Pancreas (tissue), 10 donors: ENCODE measurements at regions not wholly inside any gene's neighbourhood (a gene's known extent, or its start where the extent isn't known, plus 50 kb on each side); places are given as distances from the start of the nearest gene placed in this dataset.

Experiments
- ATAC-seq, 4 donors: fragments of 200-7000 bp; cut with Tn5 transposase; one replicate each; pipeline versions ENCODE4 v1.8.0 to v1.9.1; 2020; ENCODE audit warnings: mild to moderate bottlenecking in 4 of 4, moderate library complexity in 4 of 4
- DNase-seq, 6 donors: peaks; one replicate each; pipeline ENCODE4 v3.0.0-alpha.2; 2020
- FAIRE-seq: peaks from 2 replicates; lab custom pipeline; 2012; peaks lifted over from hg19 to GRCh38; lab: Jason Lieb, UNC
- H3K27ac ChIP-seq, 4 donors: fragments of 200-600 bp; sonication (generic); 1 replicate in 3 of 4; 2 replicates in 1 of 4; pipeline versions ENCODE4 v1.5.0 to v1.8.0; 2020
- H3K27me3 ChIP-seq, 4 donors: fragments of 200-600 bp; one replicate each; pipeline ENCODE4 v1.8.0; 2021
- H3K36me3 ChIP-seq, 3 donors: fragments of 200-600 bp; sonication (generic) in 1 of 3; one replicate each; pipeline versions ENCODE4 v1.5.0 to v1.8.0; 2020 to 2021
- H3K4me1 ChIP-seq, 3 donors: fragments of 200-600 bp; one replicate each; pipeline ENCODE4 v1.8.0; 2021
- H3K4me3 ChIP-seq, 4 donors: fragments of 200-600 bp; sonication (generic) in 2 of 4; one replicate each; pipeline versions ENCODE4 v1.5.0 to v1.8.0; 2020 to 2021
- H3K9me3 ChIP-seq, 4 donors: fragments of 200-600 bp; one replicate each; pipeline ENCODE4 v1.8.0; 2021
- WGBS, 2 donors: extraction: QIAGEN DNeasy Blood & Tissue Kit; methylation state at CpG; one replicate each; pipeline ENCODE4 v1.1.7; 2013; 5-methylcytosine and 5-hydroxymethylcytosine counted together
- intact Hi-C, 3 donors: fragments of 100-400 bp; cut with DNase I; formaldehyde crosslinking; loops; one replicate each; pipeline versions ENCODE4 v1.11.1 to v1.14.2; 2022
- TF ChIP-seq, protein P1 (sequence below), 4 donors: fragments of 200-600 bp; sonication (generic) in 3 of 4; IDR thresholded peaks; one replicate each; pipeline versions ENCODE4 v1.5.0 to v1.8.0; 2021; ENCODE audit warnings: antibody characterized with exemption in 4 of 4
- donor health status: healthy with polysubstance abuse.
- donor health status: DM: no; HTN: no; CAD: no; lungs with moderate emphysema.
- donor health status: DM: no; HTN: no; CAD: no.
- donor health status: control.
- donor health status: control.
- donor health status: Bipolar disorder and iron deficiency.
- donor health status: DM: yes; HTN: yes; CAD: no.
- donor health status: DM: no; HTN: no; CAD: no.
- donor health status: DM: no; HTN: no; CAD: no.
- donor health status: DM: yes; HTN: yes; CAD: no.

DNA sequence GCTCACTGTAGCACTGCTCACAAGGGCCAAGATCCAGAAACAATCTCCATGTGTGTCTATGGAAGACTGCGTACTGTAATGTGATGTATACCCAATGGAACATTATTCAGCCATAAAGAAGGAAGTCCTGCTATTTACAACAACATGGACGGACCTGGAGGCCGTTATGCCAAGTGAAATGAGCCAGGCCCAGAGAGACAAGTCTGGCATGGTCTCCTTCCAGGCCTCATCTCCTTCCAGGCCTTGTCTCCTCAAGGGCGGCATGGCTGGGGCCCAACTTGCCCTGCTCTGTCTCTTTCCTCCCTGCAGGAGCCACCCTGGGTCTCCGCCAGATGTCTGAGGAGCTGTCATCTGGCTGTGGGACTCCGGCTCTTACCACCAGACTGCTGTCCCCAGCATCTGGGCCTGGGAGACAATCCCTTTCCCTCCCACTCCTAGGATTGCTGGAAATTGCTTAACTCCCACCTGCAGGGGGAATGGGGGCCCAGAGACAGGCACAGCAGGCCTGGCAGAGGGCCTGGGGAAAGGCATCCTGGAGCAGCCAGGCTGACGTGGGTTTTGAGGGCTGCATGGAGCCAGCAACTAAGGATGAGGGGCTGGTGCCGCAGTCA, 1326.6 kb downstream of the TBC1D22A start:
- H3K27me3 ChIP-seq: no peaks in the 10 kb centered on the region
- WGBS, 2 donors: 73 to 86% methylated on average over 8 of the region's 8 CpGs
- H3K4me1 ChIP-seq: no peaks in the 10 kb centered on the region
- no peaks in the 10 kb centered on the region for H3K9me3 ChIP-seq
- FAIRE-seq (no peak), DNase-seq (no peak), ATAC-seq (no peak)
- H3K27ac ChIP-seq: no peak overlapping the region
- TF ChIP-seq, protein P1, sequence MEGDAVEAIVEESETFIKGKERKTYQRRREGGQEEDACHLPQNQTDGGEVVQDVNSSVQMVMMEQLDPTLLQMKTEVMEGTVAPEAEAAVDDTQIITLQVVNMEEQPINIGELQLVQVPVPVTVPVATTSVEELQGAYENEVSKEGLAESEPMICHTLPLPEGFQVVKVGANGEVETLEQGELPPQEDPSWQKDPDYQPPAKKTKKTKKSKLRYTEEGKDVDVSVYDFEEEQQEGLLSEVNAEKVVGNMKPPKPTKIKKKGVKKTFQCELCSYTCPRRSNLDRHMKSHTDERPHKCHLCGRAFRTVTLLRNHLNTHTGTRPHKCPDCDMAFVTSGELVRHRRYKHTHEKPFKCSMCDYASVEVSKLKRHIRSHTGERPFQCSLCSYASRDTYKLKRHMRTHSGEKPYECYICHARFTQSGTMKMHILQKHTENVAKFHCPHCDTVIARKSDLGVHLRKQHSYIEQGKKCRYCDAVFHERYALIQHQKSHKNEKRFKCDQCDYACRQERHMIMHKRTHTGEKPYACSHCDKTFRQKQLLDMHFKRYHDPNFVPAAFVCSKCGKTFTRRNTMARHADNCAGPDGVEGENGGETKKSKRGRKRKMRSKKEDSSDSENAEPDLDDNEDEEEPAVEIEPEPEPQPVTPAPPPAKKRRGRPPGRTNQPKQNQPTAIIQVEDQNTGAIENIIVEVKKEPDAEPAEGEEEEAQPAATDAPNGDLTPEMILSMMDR (IDR thresholded peaks at IDR 0.05): no peak
- intact Hi-C loops: no loop called here
- H3K36me3 ChIP-seq: no peaks in the 10 kb centered on the region
- no peak overlapping the region for H3K4me3 ChIP-seq

DNA sequence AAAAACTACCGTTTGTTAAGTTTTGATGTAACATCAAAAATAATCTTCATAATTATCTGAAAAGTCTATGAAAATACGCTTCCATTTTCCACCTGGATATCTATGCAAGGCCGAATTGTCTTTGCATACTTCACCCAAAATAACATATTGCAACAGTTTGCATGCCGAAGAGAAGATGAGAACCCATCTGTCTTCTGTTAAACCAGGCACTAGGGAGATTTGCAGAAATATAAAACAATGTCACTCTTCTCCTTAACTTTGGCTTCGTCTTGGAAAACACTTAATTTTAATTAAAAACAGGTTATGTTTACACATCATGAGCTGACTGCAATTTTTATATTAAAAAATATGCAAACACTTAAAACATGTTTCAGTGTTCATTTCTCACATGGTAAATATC, 1325.8 kb downstream of the TBC1D22A start:
- FAIRE-seq (no peak), DNase-seq (no peak), ATAC-seq (no peak)
- Histone ChIP-seq H3K27me3 (no peaks in the 10 kb centered on the region), H3K36me3 (no peaks in the 10 kb centered on the region), H3K4me3 (no peak overlapping the region), H3K27ac (no peak overlapping the region), H3K4me1 (no peaks in the 10 kb centered on the region), H3K9me3 (no peaks in the 10 kb centered on the region)
- TF ChIP-seq, protein P1 (IDR thresholded peaks at IDR 0.05): no peak
- intact Hi-C loops: no loop called here
- WGBS, 2 donors: 59 to 72% methylated on average over 5 of the region's 5 CpGs

DNA sequence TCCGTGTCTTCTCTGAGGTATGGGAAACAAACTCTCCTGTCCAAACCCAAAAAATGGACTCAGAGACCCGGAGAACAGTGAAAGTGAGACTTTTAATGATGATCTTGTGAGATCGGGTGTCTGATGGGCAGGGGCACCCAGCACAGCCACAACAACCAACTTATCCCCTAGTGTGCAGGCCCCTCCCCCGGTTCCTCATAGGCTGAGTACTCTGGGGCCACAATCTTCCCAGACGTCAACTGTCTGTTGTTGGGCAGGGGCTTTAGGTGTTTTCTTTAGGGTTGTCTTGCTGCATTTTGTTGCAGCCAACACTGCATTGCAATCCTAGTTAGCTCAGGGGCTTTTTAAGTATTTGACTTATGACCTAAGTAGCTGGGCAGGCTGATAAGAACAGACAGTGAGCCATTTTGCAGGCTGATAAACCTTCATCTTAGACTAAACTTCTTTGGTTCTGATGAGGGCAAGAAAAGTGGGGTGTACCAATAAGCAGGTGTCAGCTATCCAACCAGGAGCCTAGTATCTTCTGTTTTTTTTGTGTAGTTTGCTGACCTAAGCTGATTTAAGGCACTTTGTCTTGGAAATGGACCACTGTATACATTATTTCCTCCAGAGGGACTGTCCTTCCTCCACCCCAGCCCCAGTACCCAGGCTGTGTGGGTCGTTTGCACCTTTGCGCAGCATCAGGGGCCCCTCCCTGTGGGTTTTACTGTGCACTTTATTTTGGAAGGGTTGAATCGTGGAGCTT, 1323.6 kb downstream of the TBC1D22A start:
- DNase-seq (no peak), FAIRE-seq (no peak), ATAC-seq (no peak)
- Histone ChIP-seq H3K9me3 (no peaks in the 10 kb centered on the region), H3K36me3 (no peaks in the 10 kb centered on the region), H3K4me1 (no peaks in the 10 kb centered on the region), H3K27ac (no peak overlapping the region), H3K4me3 (no peak overlapping the region), H3K27me3 (no peaks in the 10 kb centered on the region)
- intact Hi-C loops: no loop called here
- 45 to 60% methylated on average over 8 of the region's 8 CpGs for WGBS, 2 donors
- TF ChIP-seq, protein P1 (IDR thresholded peaks at IDR 0.05): no peak

DNA sequence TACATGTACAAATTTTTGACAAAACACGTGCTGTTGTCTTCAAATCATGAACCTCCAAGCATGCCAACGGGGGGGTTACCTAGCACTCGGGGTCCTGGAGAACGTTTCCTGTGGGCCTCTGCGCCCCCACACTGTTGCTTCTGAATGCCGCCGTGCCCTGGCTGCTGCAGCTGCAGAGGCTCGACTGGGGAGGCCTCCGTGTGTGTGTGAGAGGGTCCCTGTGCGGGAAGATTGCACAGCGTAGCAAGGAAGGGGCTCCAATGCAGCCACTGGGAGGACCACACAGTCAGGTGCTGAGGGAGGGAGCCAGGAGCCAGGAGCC, 1322.2 kb downstream of the TBC1D22A start:
- Histone ChIP-seq H3K4me1 (no peaks in the 10 kb centered on the region), H3K4me3 (no peak overlapping the region), H3K9me3 (no peaks in the 10 kb centered on the region), H3K36me3 (no peaks in the 10 kb centered on the region), H3K27ac (no peak overlapping the region), H3K27me3 (no peaks in the 10 kb centered on the region)
- ATAC-seq (no peak), DNase-seq (no peak), FAIRE-seq (no peak)
- intact Hi-C loops: no loop called here
- TF ChIP-seq, protein P1 (IDR thresholded peaks at IDR 0.05): no peak
- 58 to 64% methylated on average over 11 of the region's 11 CpGs for WGBS, 2 donors

DNA sequence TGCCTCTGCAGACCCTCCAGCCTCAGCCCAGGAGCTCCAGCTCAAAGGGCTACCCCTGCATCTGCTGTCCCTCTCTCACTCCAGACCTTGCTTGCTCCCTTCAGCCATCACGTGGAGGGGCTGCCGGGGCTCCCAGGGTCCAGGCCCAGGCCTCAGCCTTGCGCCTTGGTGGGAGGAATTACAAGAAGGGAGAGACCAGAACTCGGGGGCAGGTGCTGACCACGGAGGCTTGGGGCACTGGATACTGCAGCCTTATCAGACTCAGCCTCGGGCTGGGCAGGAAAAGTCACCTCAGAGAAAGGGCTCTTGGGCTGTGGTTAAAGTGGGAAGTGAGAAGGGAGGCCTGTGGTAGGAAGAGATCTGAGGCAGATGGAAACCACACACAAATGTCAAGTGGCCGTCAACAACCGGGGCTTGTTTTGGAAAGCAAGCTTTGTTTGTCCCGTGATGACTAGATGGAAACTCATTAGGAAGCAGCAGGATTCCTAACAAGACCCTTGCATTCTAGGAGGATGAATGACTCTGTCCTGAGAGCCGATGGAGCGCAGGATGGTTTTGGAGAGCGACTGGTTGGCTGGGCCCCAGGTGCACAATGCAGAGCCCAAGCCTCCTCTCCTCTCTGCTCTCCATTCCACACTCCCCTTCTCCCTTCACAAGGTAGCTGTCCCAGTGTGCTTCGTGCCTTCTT, 1321.7 kb downstream of the TBC1D22A start:
- Histone ChIP-seq H3K27me3 (no peaks in the 10 kb centered on the region), H3K9me3 (no peaks in the 10 kb centered on the region), H3K4me1 (no peaks in the 10 kb centered on the region), H3K4me3 (no peak overlapping the region), H3K27ac (no peak overlapping the region), H3K36me3 (no peaks in the 10 kb centered on the region)
- FAIRE-seq (no peak), ATAC-seq (no peak), DNase-seq (no peak)
- WGBS, 2 donors: 35 to 46% methylated on average over 13 of the region's 13 CpGs
- intact Hi-C loops: no loop called here
- TF ChIP-seq, protein P1 (IDR thresholded peaks at IDR 0.05): no peak
